OCI-LY7 (cell line): ENCODE measurements at regions not wholly inside any gene's neighbourhood (a gene's known extent, or its start where the extent isn't known, plus 50 kb on each side); places are given as distances from the start of the nearest gene placed in this dataset.

Experiments used
- BruUV-seq: library from RNA; stranded (reverse); fragments of 400-500 nt; replicated peaks from 2 replicates; lab custom pipeline; 2021; lab: Mats Ljungman, UMichigan
- CTCF ChIA-PET: fragments of 300-600 bp; sonication (Branson Sonifier 250); formaldehyde crosslinking; loops from one replicate; lab custom pipeline; 2022; ENCODE audit warnings: antibody characterized with exemption; ENCODE audit not compliant: unreplicated experiment; lab: Charles Lee
- POLR2A ChIA-PET: fragments of 300-600 bp; sonication (Branson Sonifier 250); formaldehyde crosslinking; loops from one replicate; lab custom pipeline; 2022; ENCODE audit warnings: antibody characterized with exemption; lab: Charles Lee
- DNase-seq: peaks from one replicate; pipeline ENCODE4 v3.0.0-alpha.2; 2015; ENCODE audit warnings: low spot score
- H2AFZ ChIP-seq: fragments of 200-600 bp; sonication (generic), shearing (Covaris generic); 2 replicates; pipeline ENCODE4 v1.6.1; 2014; ENCODE audit warnings: mild to moderate bottlenecking, antibody characterized with exemption, low read length, moderate library complexity
- H3K27ac ChIP-seq: fragments of 200-600 bp; sonication (generic); 2 replicates; pipeline ENCODE4 v1.5.1; 2014; ENCODE audit warnings: mixed run types, low read depth, mild to moderate bottlenecking, moderate library complexity, low read length, inconsistent platforms; ENCODE audit not compliant: poor library complexity, severe bottlenecking
- H3K36me3 ChIP-seq: fragments of 200-600 bp; sonication (generic); 2 replicates; pipeline ENCODE4 v1.6.1; 2014; ENCODE audit warnings: mild to moderate bottlenecking, antibody characterized with exemption, low read length, moderate library complexity, mixed read lengths; ENCODE audit not compliant: insufficient read depth
- H3K4me1 ChIP-seq: fragments of 200-600 bp; sonication (generic); 2 replicates; pipeline ENCODE4 v1.5.1; 2014; ENCODE audit warnings: mild to moderate bottlenecking, low read length; ENCODE audit not compliant: insufficient read depth, poor library complexity, severe bottlenecking
- H3K4me2 ChIP-seq: fragments of 200-600 bp; sonication (generic); 2 replicates; pipeline ENCODE4 v1.6.1; 2014; ENCODE audit warnings: mild to moderate bottlenecking, low read length
- H3K4me3 ChIP-seq: fragments of 200-600 bp; sonication (generic); 2 replicates; pipeline ENCODE4 v1.5.1; 2014; ENCODE audit warnings: mild to moderate bottlenecking, low read depth, low read length; ENCODE audit not compliant: poor library complexity, severe bottlenecking
- H3K79me2 ChIP-seq: fragments of 200-600 bp; sonication (generic); 2 replicates; pipeline ENCODE4 v1.6.1; 2016; ENCODE audit warnings: low read depth, mild to moderate bottlenecking, low read length, moderate library complexity, mixed read lengths; ENCODE audit not compliant: insufficient read depth
- H3K9me2 ChIP-seq: fragments of 200-600 bp; sonication (generic); 2 replicates; pipeline ENCODE4 v1.6.1; 2016; ENCODE audit warnings: mild to moderate bottlenecking, low read length, mixed read lengths; ENCODE audit not compliant: insufficient read depth
- H3K9me3 ChIP-seq: fragments of 200-600 bp; sonication (generic); 2 replicates; pipeline ENCODE4 v1.6.1; 2014; ENCODE audit warnings: mild to moderate bottlenecking, mixed run types, low read length, mixed read lengths
- H4K20me1 ChIP-seq: fragments of 200-600 bp; sonication (generic); 2 replicates; pipeline ENCODE4 v1.6.1; 2014; ENCODE audit warnings: mild to moderate bottlenecking, antibody characterized with exemption, low read length, moderate library complexity, mixed read lengths; ENCODE audit not compliant: insufficient read depth
- EZH2phosphoT487 ChIP-seq: fragments of 200-600 bp; sonication (generic); IDR thresholded peaks from 2 replicates; pipeline ENCODE4 v1.6.1; 2018; ENCODE audit warnings: low read depth, borderline replicate concordance, mild to moderate bottlenecking, mixed run types, antibody characterized with exemption, low read length, moderate library complexity, mixed read lengths
- intact Hi-C: fragments of 100-400 bp; cut with micrococcal nuclease; formaldehyde crosslinking; loops from one replicate; pipeline ENCODE4 v1.10.0; 2022; ENCODE audit not compliant: unreplicated experiment
- TF ChIP-seq, protein P1 (sequence below): fragments of 200-600 bp; sonication (generic); conservative IDR thresholded peaks from 2 replicates; pipeline ENCODE4 v1.5.1; 2014; ENCODE audit warnings: mild to moderate bottlenecking, antibody characterized with exemption, low read length, moderate library complexity, mixed read lengths

DNA sequence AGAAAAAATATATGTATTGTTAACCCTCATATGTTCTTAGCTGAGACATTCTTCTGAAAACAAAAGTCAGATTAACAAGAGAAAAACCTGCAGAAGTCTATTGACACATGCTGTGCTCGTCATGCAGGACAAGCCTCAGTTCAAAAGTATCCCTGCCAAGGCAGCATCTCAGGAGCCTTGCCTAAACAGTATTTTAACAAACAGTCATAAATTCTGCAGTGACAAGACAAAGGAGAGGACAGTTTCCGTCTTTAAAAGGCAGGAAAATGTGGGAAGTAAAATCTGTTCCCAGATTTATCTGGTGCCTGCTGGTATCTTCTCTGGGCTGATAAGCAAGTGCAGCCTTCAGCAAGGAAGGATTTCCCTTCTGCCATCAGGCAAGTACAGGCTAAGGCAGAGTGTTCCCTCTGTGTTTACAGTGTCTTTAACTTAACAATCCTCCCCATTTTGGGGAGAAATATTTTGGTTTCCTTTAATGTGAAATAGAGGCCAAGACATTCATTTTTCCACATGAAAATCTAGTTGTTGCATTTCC is 480.2 kb upstream of the CCDC196 start:
- POLR2A ChIA-PET: no interaction called here
- no peak overlapping the region for H3K4me2 ChIP-seq
- H2AFZ ChIP-seq: no peak overlapping the region
- H3K27ac ChIP-seq: no peak overlapping the region
- H3K36me3 ChIP-seq: no peaks in the 10 kb centered on the region
- no peak overlapping the region for H3K4me3 ChIP-seq
- intact Hi-C loops: no loop called here
- H3K9me2 ChIP-seq: no peaks in the 10 kb centered on the region
- no peaks in the 10 kb centered on the region for H3K79me2 ChIP-seq
- no peak for DNase-seq
- CTCF ChIA-PET: no interaction called here
- TF ChIP-seq, protein P1, sequence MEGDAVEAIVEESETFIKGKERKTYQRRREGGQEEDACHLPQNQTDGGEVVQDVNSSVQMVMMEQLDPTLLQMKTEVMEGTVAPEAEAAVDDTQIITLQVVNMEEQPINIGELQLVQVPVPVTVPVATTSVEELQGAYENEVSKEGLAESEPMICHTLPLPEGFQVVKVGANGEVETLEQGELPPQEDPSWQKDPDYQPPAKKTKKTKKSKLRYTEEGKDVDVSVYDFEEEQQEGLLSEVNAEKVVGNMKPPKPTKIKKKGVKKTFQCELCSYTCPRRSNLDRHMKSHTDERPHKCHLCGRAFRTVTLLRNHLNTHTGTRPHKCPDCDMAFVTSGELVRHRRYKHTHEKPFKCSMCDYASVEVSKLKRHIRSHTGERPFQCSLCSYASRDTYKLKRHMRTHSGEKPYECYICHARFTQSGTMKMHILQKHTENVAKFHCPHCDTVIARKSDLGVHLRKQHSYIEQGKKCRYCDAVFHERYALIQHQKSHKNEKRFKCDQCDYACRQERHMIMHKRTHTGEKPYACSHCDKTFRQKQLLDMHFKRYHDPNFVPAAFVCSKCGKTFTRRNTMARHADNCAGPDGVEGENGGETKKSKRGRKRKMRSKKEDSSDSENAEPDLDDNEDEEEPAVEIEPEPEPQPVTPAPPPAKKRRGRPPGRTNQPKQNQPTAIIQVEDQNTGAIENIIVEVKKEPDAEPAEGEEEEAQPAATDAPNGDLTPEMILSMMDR: no peak
- no peak for TF ChIP-seq EZH2phosphoT487
- no TSS peak for BruUV-seq
- no peaks in the 10 kb centered on the region for H4K20me1 ChIP-seq
- no peaks in the 10 kb centered on the region for H3K9me3 ChIP-seq
- no peaks in the 10 kb centered on the region for H3K4me1 ChIP-seq

DNA sequence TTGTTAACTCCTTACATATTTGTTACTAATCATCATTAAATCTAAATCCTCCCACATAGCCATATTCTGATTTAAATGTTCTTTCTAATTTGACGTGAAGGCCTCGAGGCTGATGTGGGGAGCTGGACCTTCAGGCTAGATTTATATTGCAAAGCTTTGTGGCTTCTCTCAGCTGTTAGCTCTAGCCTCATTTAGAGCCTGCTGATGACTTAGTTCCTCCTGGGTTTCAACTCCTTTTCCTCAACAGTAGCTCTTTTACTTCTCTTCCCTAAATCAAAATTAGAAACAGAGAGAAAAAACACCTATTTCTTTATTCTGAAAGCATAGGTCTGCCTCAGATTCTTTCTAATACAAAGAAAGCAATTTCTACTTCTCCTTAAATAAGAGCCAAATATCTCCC is 477.5 kb upstream of the CCDC196 start:
- no peak for DNase-seq
- no peak overlapping the region for H3K4me3 ChIP-seq
- H3K36me3 ChIP-seq: no peaks in the 10 kb centered on the region
- no peaks in the 10 kb centered on the region for H3K79me2 ChIP-seq
- H3K9me3 ChIP-seq: no peaks in the 10 kb centered on the region
- intact Hi-C loops: no loop called here
- H2AFZ ChIP-seq: no peak overlapping the region
- no peaks in the 10 kb centered on the region for H3K9me2 ChIP-seq
- CTCF ChIA-PET: no interaction called here
- TF ChIP-seq, protein P1: no peak
- no peak for TF ChIP-seq EZH2phosphoT487
- POLR2A ChIA-PET: interaction anchor here (0.7 to 1.6 kb wide), 2 partner anchors 10 to 395 kb away, joined by 3 to 5 read pairs; no protein-coding TSS in a partner anchor
- no peaks in the 10 kb centered on the region for H4K20me1 ChIP-seq
- no peak overlapping the region for H3K27ac ChIP-seq
- H3K4me1 ChIP-seq: no peaks in the 10 kb centered on the region
- no TSS peak for BruUV-seq
- no peak overlapping the region for H3K4me2 ChIP-seq

DNA sequence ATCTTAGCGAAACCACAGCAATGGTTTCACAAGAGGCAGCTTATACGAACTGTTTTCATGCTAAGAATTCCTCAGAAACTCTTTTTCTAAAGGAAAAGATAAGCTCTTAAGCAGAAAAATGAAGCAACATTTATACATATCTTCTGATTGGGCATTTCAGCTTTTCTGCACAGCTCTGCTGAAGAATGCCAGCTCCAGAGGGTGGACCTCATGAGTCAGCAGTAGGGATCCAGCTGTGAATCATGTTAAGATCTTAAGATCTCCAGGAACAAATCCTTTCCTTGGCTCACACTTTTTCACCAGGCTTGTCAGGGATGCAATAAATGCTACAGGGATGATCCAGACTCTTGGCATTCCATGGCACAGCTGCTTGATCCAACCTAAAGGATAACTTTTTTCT is 477.1 kb upstream of the CCDC196 start:
- Histone ChIP-seq H3K4me2 (no peak overlapping the region), H3K4me3 (no peak overlapping the region), H2AFZ (no peak overlapping the region), H3K79me2 (no peaks in the 10 kb centered on the region), H3K9me3 (no peaks in the 10 kb centered on the region), H3K4me1 (no peaks in the 10 kb centered on the region), H3K9me2 (no peaks in the 10 kb centered on the region), H3K36me3 (no peaks in the 10 kb centered on the region), H4K20me1 (no peaks in the 10 kb centered on the region), H3K27ac (no peak overlapping the region)
- CTCF ChIA-PET: no interaction called here
- DNase-seq: no peak
- POLR2A ChIA-PET: interaction anchor here (0.8 to 1.6 kb wide), 2 partner anchors 9 to 11 kb away, joined by 3 to 5 read pairs; no protein-coding TSS in a partner anchor
- intact Hi-C loops: no loop called here
- no peak for TF ChIP-seq EZH2phosphoT487
- TF ChIP-seq, protein P1: no peak
- BruUV-seq: no TSS peak
